ENCODE measurements at regions not wholly inside any gene's neighbourhood (a gene's known extent, or its start where the extent isn't known, plus 50 kb on each side); places are given as distances from the start of the nearest gene placed in this dataset.

GRCh38 chr3:75325716-75326115 lies 338.4 kb upstream of the FRG2C start:
- no peak for DNase-seq
- Histone ChIP-seq H2AFZ (ENCODE audit: low read depth) (no peak overlapping the region), H3K9me3 (no peaks in the 10 kb centered on the region), H3K4me3 (ENCODE audit: low read depth in 2 of 2, low read length in 1 of 2) (no peak overlapping the region), H3K27me3 (ENCODE audit: insufficient read depth) (no peaks in the 10 kb centered on the region), H3K9me2 (no peaks in the 10 kb centered on the region), H3K4me1 (ENCODE audit: control insufficient read depth in 1 of 2, insufficient read depth in 2 of 2, low read depth in 1 of 2, low read length in 1 of 2) (peaks cover 0 to 17% of the 10 kb centered on the region in 2 experiments; a peak in 1 of 4 replicates), H4K20me1 (ENCODE audit: insufficient read depth) (no peaks in the 10 kb centered on the region), H3F3A (replicated peaks; ENCODE audit: insufficient read depth) (no peaks in the 10 kb centered on the region), H3K79me2 (ENCODE audit: insufficient read depth) (no peaks in the 10 kb centered on the region), H3K4me2 (no peak overlapping the region), H3K27ac (ENCODE audit: low read depth in 2 of 2, low read length in 1 of 2) (no peak overlapping the region), H3K9ac (no peak overlapping the region), H3K36me3 (replicated peaks in 1 of 2; ENCODE audit: control insufficient read depth in 1 of 2, insufficient read depth in 2 of 2, low read length in 1 of 2) (no peaks in the 10 kb centered on the region)
- ChIA-PET CTCF (interaction anchor here (0.8 kb wide), 1 partner anchor 32 kb away, joined by 3 read pairs; no protein-coding TSS in a partner anchor), POLR2A (no interaction called here)
- 26% methylated on average over 2 of the region's 2 CpGs for WGBS (ENCODE audit: low lambda C conversion rate)
- no peak for TF ChIP-seq NFIC (IDR thresholded peaks at IDR 0.05; ENCODE audit: borderline replicate concordance)
- TF ChIP-seq USF1 (IDR thresholded peaks at IDR 0.05; ENCODE audit: borderline replicate concordance, low read depth) = no peak
- TF ChIP-seq JUND (IDR thresholded peaks at IDR 0.05) = no peak
- TF ChIP-seq FOSL2 (IDR thresholded peaks at IDR 0.05; ENCODE audit: borderline replicate concordance, low read depth) = no peak
- TF ChIP-seq MEF2A (IDR thresholded peaks at IDR 0.05; ENCODE audit: borderline replicate concordance, low read depth) = no peak
- no peak for TF ChIP-seq FOXM1 (IDR thresholded peaks at IDR 0.05; ENCODE audit: low read depth)
- no peak for TF ChIP-seq PBX3 (IDR thresholded peaks at IDR 0.05)
- TF ChIP-seq RFX5 (IDR thresholded peaks at IDR 0.05; ENCODE audit: low read length) = no peak
- TF ChIP-seq CHD2 (IDR thresholded peaks at IDR 0.05; ENCODE audit: low read length, partially characterized antibody) = no peak
- no peak for TF ChIP-seq FOXJ3 (CRISPR knock-in tag; IDR thresholded peaks at IDR 0.05)
- no peak for TF ChIP-seq GATA2 (CRISPR knock-in tag; IDR thresholded peaks at IDR 0.05)
- TF ChIP-seq RAD21 (IDR thresholded peaks at IDR 0.05; ENCODE audit: low read length) = no peak
- TF ChIP-seq MXI1 (IDR thresholded peaks at IDR 0.05; ENCODE audit: low read depth, low read length) = no peak
- no peak for TF ChIP-seq SMC3 (IDR thresholded peaks at IDR 0.05; ENCODE audit: low read depth, low read length)
- TF ChIP-seq MAX (IDR thresholded peaks at IDR 0.05; ENCODE audit: low read depth) = no peak
- TF ChIP-seq USF2 (IDR thresholded peaks at IDR 0.05; ENCODE audit: borderline replicate concordance, low read depth, low read length) = no peak

- H3K79me2 ChIP-seq (ENCODE audit: insufficient read depth) = no peaks in the 10 kb centered on the region
- no peak overlapping the region for H3K4me3 ChIP-seq (ENCODE audit: low read depth in 2 of 2, low read length in 1 of 2)
- WGBS (ENCODE audit: low lambda C conversion rate) = 33% methylated on average over 9 of the region's 9 CpGs
- no peaks in the 10 kb centered on the region for H3K9me2 ChIP-seq
- H3F3A ChIP-seq (replicated peaks; ENCODE audit: insufficient read depth) = no peaks in the 10 kb centered on the region
- H3K9me3 ChIP-seq = no peaks in the 10 kb centered on the region
- no peaks in the 10 kb centered on the region for H4K20me1 ChIP-seq (ENCODE audit: insufficient read depth)
- no peak overlapping the region for H3K4me2 ChIP-seq
- no peak overlapping the region for H3K27ac ChIP-seq (ENCODE audit: low read depth in 2 of 2, low read length in 1 of 2)
- DNase-seq = no peak
- H3K4me1 ChIP-seq (ENCODE audit: control insufficient read depth in 1 of 2, insufficient read depth in 2 of 2, low read depth in 1 of 2, low read length in 1 of 2) = peaks cover 0 to 30% of the 10 kb centered on the region in 2 experiments; a peak in 1 of 4 replicates
- no peak for TF ChIP-seq USF2 (IDR thresholded peaks at IDR 0.05; ENCODE audit: borderline replicate concordance, low read depth, low read length)
- TF ChIP-seq JUND (IDR thresholded peaks at IDR 0.05) = no peak
- no peak for TF ChIP-seq ZBTB33 (IDR thresholded peaks at IDR 0.05; ENCODE audit: borderline replicate concordance, low read depth)
- ChIA-PET POLR2A (no interaction called here), CTCF (no interaction called here)
- no peak overlapping the region for H3K9ac ChIP-seq
- no peaks in the 10 kb centered on the region for H3K27me3 ChIP-seq (ENCODE audit: insufficient read depth)
- no peak overlapping the region for H2AFZ ChIP-seq (ENCODE audit: low read depth)
- H3K36me3 ChIP-seq (replicated peaks in 1 of 2; ENCODE audit: control insufficient read depth in 1 of 2, insufficient read depth in 2 of 2, low read length in 1 of 2) = no peaks in the 10 kb centered on the region
Measured at GRCh38 chr3:75327453-75327852, 336.7 kb upstream of the FRG2C start.
